HepG2 (cell line): ENCODE measurements at regions not wholly inside any gene's neighbourhood (a gene's known extent, or its start where the extent isn't known, plus 50 kb on each side); places are given as distances from the start of the nearest gene placed in this dataset.
"Not testable (repeated sequence)": the region's sequence is repeated elsewhere in the genome, so short reads cannot be mapped to it uniquely, and the experiment has no call there.

Source experiments
- GLI4 ChIP-seq: sonication (generic); formaldehyde crosslinking; IDR thresholded peaks from 2 replicates; pipeline ENCODE4 v1.5.1; 2020; ENCODE audit warnings: missing genetic modification reagents, mild to moderate bottlenecking, moderate library complexity, borderline replicate concordance
- KLF13 ChIP-seq: sonication (generic); formaldehyde crosslinking; IDR thresholded peaks from 2 replicates; pipeline ENCODE4 v1.4.0; 2020; ENCODE audit warnings: mild to moderate bottlenecking, missing genetic modification reagents
- PHF20 ChIP-seq: sonication (generic); formaldehyde crosslinking; IDR thresholded peaks from 2 replicates; pipeline ENCODE4 v1.5.0; 2020; ENCODE audit warnings: mild to moderate bottlenecking, missing genetic modification reagents
- ZNF274 ChIP-seq: sonication (generic); formaldehyde crosslinking; IDR thresholded peaks from 2 replicates; pipeline ENCODE4 v1.5.1; 2020; ENCODE audit warnings: mild to moderate bottlenecking, missing genetic modification reagents
- ZNF382 ChIP-seq: sonication (generic); formaldehyde crosslinking; IDR thresholded peaks from 2 replicates; pipeline ENCODE4 v1.5.0; 2020; ENCODE audit warnings: missing genetic modification reagents, mild to moderate bottlenecking, borderline replicate concordance
- TF ChIP-seq, protein P1 (sequence below): sonication (generic); formaldehyde crosslinking; IDR thresholded peaks from 2 replicates; pipeline ENCODE4 v1.5.0; 2020; ENCODE audit warnings: missing genetic modification reagents, mild to moderate bottlenecking, borderline replicate concordance
- TF ChIP-seq, protein P2 (sequence below): sonication (generic); formaldehyde crosslinking; IDR thresholded peaks from 2 replicates; pipeline ENCODE4 v1.8.1; 2023; ENCODE audit warnings: mild to moderate bottlenecking, inconsistent platforms, moderate library complexity, missing genetic modification reagents, borderline replicate concordance
- TF ChIP-seq, protein P3 (sequence below): IDR thresholded peaks from 2 replicates; pipeline ENCODE4 v1.6.1; 2012; ENCODE audit warnings: inconsistent platforms
- TF ChIP-seq, protein P4 (sequence below): sonication (generic); formaldehyde crosslinking; IDR thresholded peaks from 2 replicates; pipeline ENCODE4 v1.5.0; 2020; ENCODE audit warnings: mild to moderate bottlenecking, missing genetic modification reagents, moderate library complexity
- TF ChIP-seq, protein P5 (sequence below): sonication (generic); formaldehyde crosslinking; IDR thresholded peaks from 2 replicates; pipeline ENCODE4 v1.4.0; 2020; ENCODE audit warnings: mild to moderate bottlenecking, missing genetic modification reagents
- TF ChIP-seq, protein P6 (sequence below): sonication (generic); formaldehyde crosslinking; IDR thresholded peaks from 2 replicates; pipeline ENCODE4 v1.4.0; 2020; ENCODE audit warnings: missing genetic modification reagents
- TF ChIP-seq, protein P7 (sequence below): fragments of 450-650 bp; IDR thresholded peaks from 2 replicates; pipeline ENCODE4 v1.6.1; 2017; ENCODE audit warnings: mild to moderate bottlenecking

DNA sequence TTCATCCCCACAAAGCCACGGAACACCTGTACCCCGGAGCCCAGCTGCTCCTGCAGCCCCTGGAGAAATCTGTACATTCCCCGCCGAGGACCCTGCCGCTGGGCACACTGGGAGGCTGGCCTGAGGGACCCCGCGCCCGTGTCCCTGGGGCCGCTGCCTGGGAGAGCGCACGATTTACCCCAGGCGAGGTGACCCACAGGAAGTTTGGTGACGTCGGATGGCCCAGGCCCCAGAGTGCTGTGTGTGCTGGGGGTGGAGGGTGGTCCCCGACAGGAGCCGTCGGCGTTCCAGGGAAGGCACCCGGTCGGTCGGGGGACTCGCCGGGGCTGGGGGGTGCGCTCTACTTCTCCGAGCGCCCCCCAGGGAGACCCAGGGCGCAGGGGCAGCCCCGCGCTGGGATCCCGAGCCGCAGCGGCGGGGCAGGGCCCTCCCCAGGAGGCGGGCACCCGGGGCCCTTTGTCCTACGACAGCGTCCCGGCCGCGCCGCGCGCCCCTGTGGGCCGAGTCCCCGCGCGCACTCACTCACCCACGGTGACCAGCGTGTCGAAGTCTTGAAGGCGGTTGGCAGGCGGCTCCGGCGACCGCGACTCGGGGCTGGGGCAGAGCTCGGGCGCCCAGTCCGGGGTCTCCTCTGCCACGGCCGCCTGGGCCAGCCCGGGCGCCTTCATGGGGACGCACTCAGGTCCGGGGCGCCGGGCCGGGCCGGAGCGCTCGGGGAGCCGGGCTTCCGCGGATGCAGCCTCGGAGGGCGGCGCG is 206.4 kb upstream of the PRKX start:
- TF ChIP-seq, protein P1, sequence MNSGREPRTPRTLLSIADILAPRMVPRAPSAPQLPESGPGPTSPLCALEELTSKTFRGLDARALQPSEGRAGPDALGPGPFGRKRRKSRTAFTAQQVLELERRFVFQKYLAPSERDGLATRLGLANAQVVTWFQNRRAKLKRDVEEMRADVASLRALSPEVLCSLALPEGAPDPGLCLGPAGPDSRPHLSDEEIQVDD, result not testable (repeated sequence)
- TF ChIP-seq, protein P2, sequence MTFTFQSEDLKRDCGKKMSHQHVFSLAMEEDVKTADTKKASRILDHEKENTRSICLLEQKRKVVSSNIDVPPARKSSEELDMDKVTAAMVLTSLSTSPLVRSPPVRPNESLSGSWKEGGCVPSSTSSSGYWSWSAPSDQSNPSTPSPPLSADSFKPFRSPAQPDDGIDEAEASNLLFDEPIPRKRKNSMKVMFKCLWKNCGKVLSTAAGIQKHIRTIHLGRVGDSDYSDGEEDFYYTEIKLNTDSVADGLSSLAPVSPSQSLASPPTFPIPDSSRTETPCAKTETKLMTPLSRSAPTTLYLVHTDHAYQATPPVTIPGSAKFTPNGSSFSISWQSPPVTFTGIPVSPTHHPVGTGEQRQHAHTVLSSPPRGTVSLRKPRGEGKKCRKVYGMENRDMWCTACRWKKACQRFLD (CRISPR knock-in tag), result not testable (repeated sequence)
- TF ChIP-seq, protein P3, sequence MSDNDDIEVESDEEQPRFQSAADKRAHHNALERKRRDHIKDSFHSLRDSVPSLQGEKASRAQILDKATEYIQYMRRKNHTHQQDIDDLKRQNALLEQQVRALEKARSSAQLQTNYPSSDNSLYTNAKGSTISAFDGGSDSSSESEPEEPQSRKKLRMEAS, result not testable (repeated sequence)
- TF ChIP-seq PHF20, ZNF382, KLF13, ZNF274, GLI4 (CRISPR knock-in tag): not testable (repeated sequence)
- TF ChIP-seq, protein P4, sequence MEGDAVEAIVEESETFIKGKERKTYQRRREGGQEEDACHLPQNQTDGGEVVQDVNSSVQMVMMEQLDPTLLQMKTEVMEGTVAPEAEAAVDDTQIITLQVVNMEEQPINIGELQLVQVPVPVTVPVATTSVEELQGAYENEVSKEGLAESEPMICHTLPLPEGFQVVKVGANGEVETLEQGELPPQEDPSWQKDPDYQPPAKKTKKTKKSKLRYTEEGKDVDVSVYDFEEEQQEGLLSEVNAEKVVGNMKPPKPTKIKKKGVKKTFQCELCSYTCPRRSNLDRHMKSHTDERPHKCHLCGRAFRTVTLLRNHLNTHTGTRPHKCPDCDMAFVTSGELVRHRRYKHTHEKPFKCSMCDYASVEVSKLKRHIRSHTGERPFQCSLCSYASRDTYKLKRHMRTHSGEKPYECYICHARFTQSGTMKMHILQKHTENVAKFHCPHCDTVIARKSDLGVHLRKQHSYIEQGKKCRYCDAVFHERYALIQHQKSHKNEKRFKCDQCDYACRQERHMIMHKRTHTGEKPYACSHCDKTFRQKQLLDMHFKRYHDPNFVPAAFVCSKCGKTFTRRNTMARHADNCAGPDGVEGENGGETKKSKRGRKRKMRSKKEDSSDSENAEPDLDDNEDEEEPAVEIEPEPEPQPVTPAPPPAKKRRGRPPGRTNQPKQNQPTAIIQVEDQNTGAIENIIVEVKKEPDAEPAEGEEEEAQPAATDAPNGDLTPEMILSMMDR (CRISPR knock-in tag), result not testable (repeated sequence)
- TF ChIP-seq, protein P5, sequence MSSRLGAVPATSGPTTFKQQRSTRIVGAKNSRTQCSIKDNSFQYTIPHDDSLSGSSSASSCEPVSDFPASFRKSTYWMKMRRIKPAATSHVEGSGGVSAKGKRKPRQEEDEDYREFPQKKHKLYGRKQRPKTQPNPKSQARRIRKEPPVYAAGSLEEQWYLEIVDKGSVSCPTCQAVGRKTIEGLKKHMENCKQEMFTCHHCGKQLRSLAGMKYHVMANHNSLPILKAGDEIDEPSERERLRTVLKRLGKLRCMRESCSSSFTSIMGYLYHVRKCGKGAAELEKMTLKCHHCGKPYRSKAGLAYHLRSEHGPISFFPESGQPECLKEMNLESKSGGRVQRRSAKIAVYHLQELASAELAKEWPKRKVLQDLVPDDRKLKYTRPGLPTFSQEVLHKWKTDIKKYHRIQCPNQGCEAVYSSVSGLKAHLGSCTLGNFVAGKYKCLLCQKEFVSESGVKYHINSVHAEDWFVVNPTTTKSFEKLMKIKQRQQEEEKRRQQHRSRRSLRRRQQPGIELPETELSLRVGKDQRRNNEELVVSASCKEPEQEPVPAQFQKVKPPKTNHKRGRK (CRISPR knock-in tag), result not testable (repeated sequence)
- TF ChIP-seq, protein P6, sequence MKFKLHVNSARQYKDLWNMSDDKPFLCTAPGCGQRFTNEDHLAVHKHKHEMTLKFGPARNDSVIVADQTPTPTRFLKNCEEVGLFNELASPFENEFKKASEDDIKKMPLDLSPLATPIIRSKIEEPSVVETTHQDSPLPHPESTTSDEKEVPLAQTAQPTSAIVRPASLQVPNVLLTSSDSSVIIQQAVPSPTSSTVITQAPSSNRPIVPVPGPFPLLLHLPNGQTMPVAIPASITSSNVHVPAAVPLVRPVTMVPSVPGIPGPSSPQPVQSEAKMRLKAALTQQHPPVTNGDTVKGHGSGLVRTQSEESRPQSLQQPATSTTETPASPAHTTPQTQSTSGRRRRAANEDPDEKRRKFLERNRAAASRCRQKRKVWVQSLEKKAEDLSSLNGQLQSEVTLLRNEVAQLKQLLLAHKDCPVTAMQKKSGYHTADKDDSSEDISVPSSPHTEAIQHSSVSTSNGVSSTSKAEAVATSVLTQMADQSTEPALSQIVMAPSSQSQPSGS (CRISPR knock-in tag), result not testable (repeated sequence)
- TF ChIP-seq, protein P7, sequence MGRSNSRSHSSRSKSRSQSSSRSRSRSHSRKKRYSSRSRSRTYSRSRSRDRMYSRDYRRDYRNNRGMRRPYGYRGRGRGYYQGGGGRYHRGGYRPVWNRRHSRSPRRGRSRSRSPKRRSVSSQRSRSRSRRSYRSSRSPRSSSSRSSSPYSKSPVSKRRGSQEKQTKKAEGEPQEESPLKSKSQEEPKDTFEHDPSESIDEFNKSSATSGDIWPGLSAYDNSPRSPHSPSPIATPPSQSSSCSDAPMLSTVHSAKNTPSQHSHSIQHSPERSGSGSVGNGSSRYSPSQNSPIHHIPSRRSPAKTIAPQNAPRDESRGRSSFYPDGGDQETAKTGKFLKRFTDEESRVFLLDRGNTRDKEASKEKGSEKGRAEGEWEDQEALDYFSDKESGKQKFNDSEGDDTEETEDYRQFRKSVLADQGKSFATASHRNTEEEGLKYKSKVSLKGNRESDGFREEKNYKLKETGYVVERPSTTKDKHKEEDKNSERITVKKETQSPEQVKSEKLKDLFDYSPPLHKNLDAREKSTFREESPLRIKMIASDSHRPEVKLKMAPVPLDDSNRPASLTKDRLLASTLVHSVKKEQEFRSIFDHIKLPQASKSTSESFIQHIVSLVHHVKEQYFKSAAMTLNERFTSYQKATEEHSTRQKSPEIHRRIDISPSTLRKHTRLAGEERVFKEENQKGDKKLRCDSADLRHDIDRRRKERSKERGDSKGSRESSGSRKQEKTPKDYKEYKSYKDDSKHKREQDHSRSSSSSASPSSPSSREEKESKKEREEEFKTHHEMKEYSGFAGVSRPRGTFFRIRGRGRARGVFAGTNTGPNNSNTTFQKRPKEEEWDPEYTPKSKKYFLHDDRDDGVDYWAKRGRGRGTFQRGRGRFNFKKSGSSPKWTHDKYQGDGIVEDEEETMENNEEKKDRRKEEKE, result not testable (repeated sequence)
